Stimulated activated CD8-positive, alpha-beta memory T cell treated with anti-CD3 and anti-CD28 coated beads, Interleukin-7, amount 100 ng/mL, for 48 hours (primary cell): ENCODE measurements at regions not wholly inside any gene's neighbourhood (a gene's known extent, or its start where the extent isn't known, plus 50 kb on each side); places are given as distances from the start of the nearest gene placed in this dataset.
"Not testable (repeated sequence)": the region's sequence is repeated elsewhere in the genome, so short reads cannot be mapped to it uniquely, and the experiment has no call there.

Experiments used
- DNase-seq, 2 donors: peaks; one replicate each; pipeline ENCODE4 v3.0.0-alpha.2; 2020; ENCODE audit warnings: low read depth in 1 of 2; ENCODE audit errors: extremely low read depth in 1 of 2

GRCh38 chr9:75657015-75657414, 233.5 kb upstream of the PCSK5 start:
- no peak for DNase-seq

GRCh38 chr9:75658301-75658905, 232.1 kb upstream of the PCSK5 start:
- no peak for DNase-seq

- no peak for DNase-seq
Observed at GRCh38 chr9:75664597-75664996, 225.9 kb upstream of the PCSK5 start.

GRCh38 chr9:75666856-75667554, 223.5 kb upstream of the PCSK5 start:
- DNase-seq: no peak

GRCh38 chr9:75669721-75670120, 220.8 kb upstream of the PCSK5 start:
- DNase-seq: no peak

GRCh38 chr9:75671354-75671753, 219.1 kb upstream of the PCSK5 start:
- no peak for DNase-seq

GRCh38 chr9:75672478-75672877, 218.0 kb upstream of the PCSK5 start:
- no peak for DNase-seq

GRCh38 chr9:75683591-75683990, 206.9 kb upstream of the PCSK5 start:
- no peak for DNase-seq

- no peak for DNase-seq
Observed at GRCh38 chr9:75685062-75685461, 205.4 kb upstream of the PCSK5 start.

- no peak for DNase-seq
Observed at GRCh38 chr9:75687359-75687953, 203.0 kb upstream of the PCSK5 start.

GRCh38 chr9:75690551-75690950, 199.9 kb upstream of the PCSK5 start:
- not testable (repeated sequence) for DNase-seq

GRCh38 chr9:75691408-75691807, 199.1 kb upstream of the PCSK5 start:
- DNase-seq: no peak

- no peak for DNase-seq
Observed at GRCh38 chr9:75692309-75692708, 198.2 kb upstream of the PCSK5 start.

GRCh38 chr9:75695921-75696320, 194.6 kb upstream of the PCSK5 start:
- DNase-seq: no peak

GRCh38 chr9:75699017-75699416, 191.5 kb upstream of the PCSK5 start:
- no peak for DNase-seq

- no peak for DNase-seq
Observed at GRCh38 chr9:75699625-75700251, 190.7 kb upstream of the PCSK5 start.

- no peak for DNase-seq
Observed at GRCh38 chr9:75700252-75700640, 190.2 kb upstream of the PCSK5 start.

- DNase-seq: no peak
Observed at GRCh38 chr9:75707191-75707590, 183.3 kb upstream of the PCSK5 start.

- DNase-seq: no peak
Observed at GRCh38 chr9:75709698-75710097, 180.8 kb upstream of the PCSK5 start.

- no peak for DNase-seq
Observed at GRCh38 chr9:75712700-75713099, 177.8 kb upstream of the PCSK5 start.

GRCh38 chr9:75713335-75713734, 177.1 kb upstream of the PCSK5 start:
- no peak for DNase-seq

GRCh38 chr9:75715360-75715759, 175.1 kb upstream of the PCSK5 start:
- no peak for DNase-seq
